BLaER1 treated with 17β-estradiol and CSF1 and Interleukin-3, amounts not matched to agents 10 nM and 100 nM (cell line): ENCODE measurements at regions not wholly inside any gene's neighbourhood (a gene's known extent, or its start where the extent isn't known, plus 50 kb on each side); places are given as distances from the start of the nearest gene placed in this dataset.
A peak's percentile ranks its signal among the peaks of the same experiment; 100 is the strongest.

Experiments
- H3K27ac ChIP-seq, 11 experiments: shearing (Covaris generic); formaldehyde crosslinking; 2 replicates each; pipeline ENCODE4 v1.8.1; 2022
- H3K27me3 ChIP-seq, 11 experiments: shearing (Covaris generic); formaldehyde crosslinking; 2 replicates each; pipeline ENCODE4 v1.8.1; 2022
- H3K36me3 ChIP-seq, 11 experiments: shearing (Covaris generic); formaldehyde crosslinking; 2 replicates each; pipeline ENCODE4 v1.8.1; 2022
- H3K4me1 ChIP-seq, 10 experiments: shearing (Covaris generic); formaldehyde crosslinking; 2 replicates each; pipeline ENCODE4 v1.8.1; 2022
- H3K4me2 ChIP-seq, 11 experiments: shearing (Covaris generic); formaldehyde crosslinking; 2 replicates each; pipeline ENCODE4 v1.8.1; 2022
- H3K4me3 ChIP-seq, 10 experiments: shearing (Covaris generic); formaldehyde crosslinking; 2 replicates each; pipeline ENCODE4 v1.8.1; 2022
- H3K9ac ChIP-seq, 11 experiments: shearing (Covaris generic); formaldehyde crosslinking; 2 replicates each; pipeline ENCODE4 v1.8.1; 2022
- H3K9me3 ChIP-seq, 11 experiments: shearing (Covaris generic); formaldehyde crosslinking; replicated peaks in 1 of 11; 2 replicates each; pipeline ENCODE4 v1.8.1; 2022
- H4K20me1 ChIP-seq, 11 experiments: shearing (Covaris generic); formaldehyde crosslinking; 2 replicates each; pipeline ENCODE4 v1.8.1; 2022
- Cebpa-rat ChIP-seq, 11 experiments: shearing (Covaris generic); IDR thresholded peaks; 2 replicates each; pipeline ENCODE4 v1.8.1; 2022

DNA sequence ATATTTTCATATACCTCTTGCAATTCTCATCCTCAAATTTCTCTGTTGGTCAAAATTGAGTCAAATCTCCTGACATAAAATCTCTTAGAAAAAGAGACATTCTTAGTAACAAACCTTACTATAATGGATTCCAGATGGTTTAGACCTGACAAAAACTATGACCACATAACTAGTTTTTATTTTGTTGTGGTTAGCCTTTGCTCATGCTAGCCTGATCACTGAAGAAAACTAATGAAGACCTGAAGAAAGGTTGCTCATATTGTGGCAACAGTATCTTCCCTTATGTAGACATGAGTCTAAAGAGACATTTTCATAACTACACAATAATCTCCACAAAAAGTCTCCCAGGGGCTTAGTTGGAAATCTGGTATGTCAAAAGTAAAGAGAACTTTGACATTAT, 274.1 kb upstream of the TMEM161B start:
- Histone ChIP-seq H3K27ac (no peak overlapping the region), H3K27me3 (no peaks in the 10 kb centered on the region), H3K4me1 (no peaks in the 10 kb centered on the region), H3K36me3 (no peaks in the 10 kb centered on the region), H3K9me3 (no peaks in the 10 kb centered on the region), H3K4me3 (no peak overlapping the region), H4K20me1 (no peaks in the 10 kb centered on the region), H3K9ac (no peak overlapping the region), H3K4me2 (no peak overlapping the region)
- no peak for TF ChIP-seq Cebpa-rat (IDR thresholded peaks at IDR 0.05)

- no peak for TF ChIP-seq Cebpa-rat (IDR thresholded peaks at IDR 0.05)
- H3K4me1 ChIP-seq: no peaks in the 10 kb centered on the region
- H3K4me3 ChIP-seq: no peak overlapping the region
- H3K27me3 ChIP-seq: no peaks in the 10 kb centered on the region
- H3K9ac ChIP-seq: no peak overlapping the region
- H3K4me2 ChIP-seq: no peak overlapping the region
- H3K9me3 ChIP-seq: no peaks in the 10 kb centered on the region
- H3K27ac ChIP-seq: no peak overlapping the region
- no peaks in the 10 kb centered on the region for H4K20me1 ChIP-seq
- H3K36me3 ChIP-seq: no peaks in the 10 kb centered on the region
Measured at GRCh38 chr5:88540471-88541115, 271.9 kb upstream of the TMEM161B start.

GRCh38 chr5:88539693-88540365, 271.2 kb upstream of the TMEM161B start:
- Histone ChIP-seq H3K36me3 (no peaks in the 10 kb centered on the region), H3K9me3 (no peaks in the 10 kb centered on the region), H4K20me1 (no peaks in the 10 kb centered on the region), H3K9ac (no peak overlapping the region), H3K27me3 (no peaks in the 10 kb centered on the region), H3K27ac (no peak overlapping the region), H3K4me3 (no peak overlapping the region), H3K4me2 (no peak overlapping the region), H3K4me1 (no peaks in the 10 kb centered on the region)
- TF ChIP-seq Cebpa-rat (IDR thresholded peaks at IDR 0.05): no peak

GRCh38 chr5:88539026-88539425, 270.4 kb upstream of the TMEM161B start:
- Histone ChIP-seq H3K4me1 (no peaks in the 10 kb centered on the region), H3K36me3 (no peaks in the 10 kb centered on the region), H4K20me1 (no peaks in the 10 kb centered on the region), H3K27me3 (no peaks in the 10 kb centered on the region), H3K9me3 (peaks cover 0 to 3% (median 0%) of the 10 kb centered on the region in 11 experiments; a peak in 6 of 22 replicates), H3K4me2 (no peak overlapping the region), H3K9ac (no peak overlapping the region), H3K27ac (no peak overlapping the region), H3K4me3 (no peak overlapping the region)
- no peak for TF ChIP-seq Cebpa-rat (IDR thresholded peaks at IDR 0.05)

GRCh38 chr5:88536146-88536545, 267.5 kb upstream of the TMEM161B start:
- peaks cover 0 to 14% (median 3%) of the 10 kb centered on the region in 11 experiments; a peak in 12 of 22 replicates for H3K9me3 ChIP-seq
- no peaks in the 10 kb centered on the region for H3K4me1 ChIP-seq
- H3K9ac ChIP-seq: no peak overlapping the region
- no peak overlapping the region for H3K4me2 ChIP-seq
- H3K27me3 ChIP-seq: no peaks in the 10 kb centered on the region
- TF ChIP-seq Cebpa-rat (IDR thresholded peaks at IDR 0.05): no peak
- H3K27ac ChIP-seq: no peak overlapping the region
- H4K20me1 ChIP-seq: no peaks in the 10 kb centered on the region
- H3K36me3 ChIP-seq: no peaks in the 10 kb centered on the region
- H3K4me3 ChIP-seq: no peak overlapping the region

GRCh38 chr5:88524941-88525340, 256.3 kb upstream of the TMEM161B start:
- H3K9ac ChIP-seq: no peak overlapping the region
- TF ChIP-seq Cebpa-rat (IDR thresholded peaks at IDR 0.05): 0 out of 22 replicates have a peak, but pooled peaks of 1 of the 11 experiments have one; percentile 15
- no peak overlapping the region for H3K27ac ChIP-seq
- no peaks in the 10 kb centered on the region for H3K9me3 ChIP-seq
- no peaks in the 10 kb centered on the region for H3K4me1 ChIP-seq
- H3K4me3 ChIP-seq: no peak overlapping the region
- no peak overlapping the region for H3K4me2 ChIP-seq
- H3K27me3 ChIP-seq: no peaks in the 10 kb centered on the region
- no peaks in the 10 kb centered on the region for H4K20me1 ChIP-seq
- no peaks in the 10 kb centered on the region for H3K36me3 ChIP-seq

DNA sequence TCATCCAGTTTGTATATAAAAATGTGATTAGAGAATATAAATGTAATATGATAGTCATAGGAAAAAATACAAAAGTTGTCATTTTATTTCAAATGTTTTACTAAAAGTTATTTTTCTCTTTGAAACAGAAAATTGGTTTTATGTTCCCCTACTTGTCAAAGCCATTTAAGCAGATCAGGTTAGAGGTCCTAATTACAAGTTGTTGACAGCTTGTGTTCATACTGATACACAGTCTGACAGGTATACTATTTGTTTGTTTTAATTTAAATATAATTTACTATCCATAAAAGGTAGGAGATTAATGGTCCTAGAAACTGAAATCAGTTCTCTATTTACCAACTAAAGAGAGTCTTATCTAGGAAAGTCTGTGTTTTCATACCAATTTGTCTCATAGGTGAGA, 250.4 kb upstream of the TMEM161B start:
- Histone ChIP-seq H3K4me2 (no peak overlapping the region), H3K9me3 (no peaks in the 10 kb centered on the region), H4K20me1 (no peaks in the 10 kb centered on the region), H3K27me3 (no peaks in the 10 kb centered on the region), H3K4me3 (no peak overlapping the region), H3K27ac (no peak overlapping the region), H3K36me3 (no peaks in the 10 kb centered on the region), H3K4me1 (no peaks in the 10 kb centered on the region), H3K9ac (no peak overlapping the region)
- TF ChIP-seq Cebpa-rat (IDR thresholded peaks at IDR 0.05): no peak

DNA sequence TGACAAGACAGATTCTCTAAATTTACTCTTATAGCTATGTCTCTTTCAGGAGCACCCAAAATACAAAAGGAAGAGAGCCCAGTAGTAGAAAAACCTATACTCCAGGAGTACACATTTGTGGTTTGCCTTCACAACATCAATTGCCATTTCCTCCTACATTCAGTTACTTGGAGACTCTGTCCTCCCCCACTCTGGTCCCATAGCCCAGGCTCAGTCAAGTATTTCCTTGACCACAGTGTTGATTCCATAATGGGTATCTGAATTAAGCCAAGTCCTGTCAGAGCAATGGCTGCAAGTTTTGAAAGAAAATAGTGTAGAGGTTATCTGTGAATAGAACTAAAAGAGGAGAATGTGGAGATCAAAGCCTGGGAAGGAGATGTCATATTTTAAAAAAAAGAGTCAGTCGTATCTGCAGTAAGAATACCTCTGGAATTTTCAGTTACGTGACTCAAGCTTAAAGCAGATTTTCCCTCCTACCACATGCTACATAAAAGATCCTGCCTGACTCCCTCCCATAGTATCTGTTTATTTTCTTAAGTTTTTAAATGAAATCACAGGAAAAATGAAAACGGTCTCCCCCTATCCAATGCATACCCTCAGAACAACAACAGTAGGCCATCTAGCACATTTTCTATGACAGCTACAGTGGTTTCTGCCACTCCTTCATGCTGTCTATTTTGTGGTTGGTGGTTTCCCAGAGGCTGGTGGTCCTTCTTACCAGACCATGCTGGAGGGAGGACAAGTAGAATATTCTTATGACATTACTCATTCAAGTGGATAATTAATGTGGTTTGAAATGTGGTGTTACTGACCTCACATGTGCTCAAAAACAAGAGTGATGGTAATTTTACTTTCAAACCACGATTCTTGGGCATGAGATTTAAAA, 249.7 kb upstream of the TMEM161B start:
- Histone ChIP-seq H3K4me1 (no peaks in the 10 kb centered on the region), H3K36me3 (no peaks in the 10 kb centered on the region), H3K4me3 (no peak overlapping the region), H3K27me3 (no peaks in the 10 kb centered on the region), H3K9me3 (no peaks in the 10 kb centered on the region), H4K20me1 (no peaks in the 10 kb centered on the region), H3K9ac (no peak overlapping the region), H3K27ac (no peak overlapping the region), H3K4me2 (no peak overlapping the region)
- no peak for TF ChIP-seq Cebpa-rat (IDR thresholded peaks at IDR 0.05)

DNA sequence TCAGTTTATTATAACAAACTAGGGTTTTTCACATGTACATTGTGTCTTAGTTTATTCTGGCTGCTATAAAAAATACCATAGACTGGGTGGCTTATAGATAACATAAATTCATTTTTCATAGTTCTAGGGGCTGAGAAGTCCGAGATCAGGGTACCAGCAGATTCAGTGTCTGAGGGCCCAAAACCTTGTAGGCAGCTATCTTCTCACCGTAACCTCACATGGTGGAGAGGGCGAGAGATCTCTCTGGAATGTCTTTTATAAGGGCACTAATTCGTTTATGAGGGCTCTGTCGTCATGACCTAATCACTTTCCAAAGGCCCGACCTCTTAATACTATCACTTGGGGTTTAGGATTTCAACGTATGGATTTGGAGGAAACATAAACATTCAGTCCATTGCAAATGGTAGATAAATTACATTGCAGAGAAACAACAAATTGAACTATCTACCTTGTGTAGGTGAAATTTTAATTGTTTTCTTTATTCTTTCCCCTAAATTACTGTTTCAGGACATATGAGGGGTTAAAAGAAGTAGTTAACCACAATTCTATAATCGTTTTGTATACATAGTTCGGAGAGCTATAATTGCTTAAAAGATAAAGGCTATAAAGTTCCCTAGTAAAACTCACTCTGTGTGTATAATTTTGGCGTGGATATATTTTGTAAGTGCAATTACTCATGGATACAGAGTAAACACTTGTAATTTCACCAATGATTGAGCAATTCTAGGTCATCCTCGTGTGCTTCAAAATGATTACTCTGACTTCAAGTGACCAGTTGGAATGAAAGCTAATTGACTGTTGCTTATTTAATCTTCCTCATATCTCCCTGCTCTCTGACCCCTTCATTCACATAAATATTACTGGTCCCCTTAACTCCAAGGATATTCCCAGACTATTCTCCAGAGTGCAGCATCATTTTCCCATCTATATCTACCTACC, 247.5 kb upstream of the TMEM161B start:
- Histone ChIP-seq H3K36me3 (no peaks in the 10 kb centered on the region), H4K20me1 (no peaks in the 10 kb centered on the region), H3K27ac (no peak overlapping the region), H3K27me3 (no peaks in the 10 kb centered on the region), H3K4me2 (no peak overlapping the region), H3K9me3 (no peaks in the 10 kb centered on the region), H3K9ac (no peak overlapping the region), H3K4me3 (no peak overlapping the region), H3K4me1 (no peaks in the 10 kb centered on the region)
- no peak for TF ChIP-seq Cebpa-rat (IDR thresholded peaks at IDR 0.05)
